HK-2 (cell line): ENCODE measurements at regions not wholly inside any gene's neighbourhood (a gene's known extent, or its start where the extent isn't known, plus 50 kb on each side); places are given as distances from the start of the nearest gene placed in this dataset.

ENCODE experiments used
- DNase-seq: peaks from one replicate; pipeline ENCODE4 v3.0.0-alpha.2; 2018; ENCODE audit not compliant: unreplicated experiment

DNA sequence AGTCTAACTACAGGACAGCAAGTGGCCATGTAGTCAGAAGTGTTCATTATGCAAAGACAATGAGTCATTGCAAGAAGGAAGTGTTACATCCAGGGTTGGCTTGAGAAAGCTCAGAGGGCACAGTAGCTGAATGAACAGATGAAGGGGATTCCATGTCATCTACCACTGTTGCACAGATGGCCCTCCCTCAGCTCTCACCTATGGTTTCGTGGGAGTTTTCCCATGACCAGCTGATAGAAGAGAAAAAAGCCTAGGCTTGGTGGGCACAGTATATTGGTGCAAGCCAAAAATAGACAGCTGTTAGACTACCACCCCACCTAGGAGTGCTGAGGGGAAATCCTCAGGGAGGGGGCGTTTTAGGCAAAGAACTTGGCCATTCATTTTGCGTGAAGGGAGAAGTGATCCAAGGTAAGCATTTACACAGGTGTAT, 217.0 kb downstream of the DMRT2 start:
- DNase-seq, result no peak

DNA sequence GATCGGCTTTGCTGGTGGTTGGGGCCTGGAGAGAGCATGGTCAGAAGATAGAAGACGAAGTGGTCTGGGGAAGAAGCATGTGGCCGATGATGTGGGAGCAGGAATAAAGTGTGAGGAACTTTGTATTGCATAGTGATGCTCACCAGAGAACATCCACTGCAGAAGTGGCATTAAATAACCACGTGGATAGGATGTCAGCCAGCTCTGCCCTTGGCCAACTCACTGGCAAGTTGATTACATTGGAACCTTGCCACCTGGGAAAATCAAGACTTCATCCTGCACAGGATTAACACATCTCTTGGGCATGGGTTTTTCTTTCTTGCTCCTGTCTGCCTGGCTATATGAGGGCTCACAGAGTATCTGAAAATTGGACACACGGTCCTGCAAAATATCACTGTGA, 217.4 kb downstream of the DMRT2 start:
- DNase-seq, result no peak

DNA sequence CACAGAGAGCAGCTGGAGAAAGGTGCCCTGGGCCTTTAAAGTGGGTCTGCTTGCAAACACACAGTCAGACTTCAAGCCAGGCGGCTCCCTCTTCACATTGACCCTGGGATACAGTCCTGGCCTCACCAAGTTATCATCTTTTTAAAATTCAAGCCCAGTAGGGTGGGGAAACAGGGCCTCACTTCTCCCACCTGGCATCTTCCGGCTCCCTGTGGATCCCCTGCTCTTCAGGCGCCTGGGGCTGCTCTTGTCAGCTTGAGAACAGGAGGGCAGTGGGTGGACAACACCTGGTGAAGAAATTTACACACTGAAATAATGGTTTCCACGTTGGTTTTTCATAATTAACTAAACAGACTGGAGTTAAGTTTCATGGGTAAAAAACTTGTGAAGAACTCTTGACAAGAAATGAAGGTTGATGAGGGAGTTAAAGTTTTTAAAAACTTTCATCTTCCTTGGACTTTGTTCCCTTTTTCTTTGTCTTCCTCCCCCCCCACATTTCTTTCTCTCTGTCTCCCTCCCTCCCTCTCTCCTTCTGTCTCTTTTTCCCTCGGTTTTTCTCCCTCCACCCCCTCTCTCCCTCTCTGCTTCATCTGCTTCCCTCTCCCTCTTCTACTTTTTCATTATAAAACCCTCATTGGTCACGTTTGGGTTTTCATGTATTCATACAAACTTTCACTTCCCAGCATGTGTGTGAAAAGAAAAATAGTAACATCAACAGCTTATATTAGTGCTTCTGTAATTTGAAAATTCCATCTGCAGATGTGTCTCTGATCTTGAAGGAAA, 219.6 kb downstream of the DMRT2 start:
- no peak for DNase-seq

DNA sequence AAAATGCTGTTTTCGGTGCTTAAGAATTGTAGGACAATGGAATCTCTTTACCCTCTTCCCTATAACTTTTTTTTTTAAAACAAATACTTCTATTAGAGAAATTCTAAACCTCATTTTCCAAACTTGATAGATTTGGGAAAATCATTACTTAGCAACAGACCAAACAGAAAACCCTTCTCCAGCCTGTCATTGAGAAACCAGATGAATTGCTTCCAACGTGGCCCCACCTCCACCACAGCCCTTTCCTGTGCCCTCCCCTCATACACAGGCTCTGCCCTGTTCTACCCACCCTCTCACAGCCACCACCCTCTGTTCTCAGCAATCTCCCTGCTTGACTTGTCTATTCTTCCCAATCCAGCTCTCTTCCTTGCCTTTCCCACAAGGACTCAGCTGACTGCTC, 221.2 kb downstream of the DMRT2 start:
- DNase-seq, result no peak

GRCh38 chr9:1271786-1272185, 221.6 kb downstream of the DMRT2 start:
- no peak for DNase-seq

- DNase-seq, result no peak
These were observed 222.3 kb downstream of the DMRT2 start for GRCh38 chr9:1272488-1272887.

- DNase-seq, result no peak
These were observed 223.7 kb downstream of the DMRT2 start for GRCh38 chr9:1273859-1274258.

GRCh38 chr9:1274334-1274733, 224.2 kb downstream of the DMRT2 start:
- DNase-seq, result no peak

- DNase-seq, result no peak
These were observed 226.3 kb downstream of the DMRT2 start for GRCh38 chr9:1276474-1276873.

DNA sequence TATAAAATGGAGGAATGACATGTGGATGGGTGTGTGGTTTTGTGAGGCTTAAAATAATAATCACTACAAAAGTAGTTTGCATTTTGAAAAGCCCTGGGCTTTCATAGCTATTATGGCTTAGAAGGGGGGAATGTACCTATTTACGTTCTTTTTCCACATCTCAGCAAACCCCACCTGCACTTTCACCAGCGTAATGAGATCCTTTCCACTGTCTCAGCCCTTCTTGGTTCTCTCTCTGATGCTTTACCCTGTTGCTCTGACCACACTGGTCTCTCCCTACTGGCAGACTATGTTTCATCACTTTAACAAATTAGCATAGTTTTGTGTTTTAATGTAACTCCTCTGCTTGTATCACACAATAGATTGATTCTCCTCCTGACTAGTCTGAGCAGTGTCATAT, 234.6 kb downstream of the DMRT2 start:
- no peak for DNase-seq

DNA sequence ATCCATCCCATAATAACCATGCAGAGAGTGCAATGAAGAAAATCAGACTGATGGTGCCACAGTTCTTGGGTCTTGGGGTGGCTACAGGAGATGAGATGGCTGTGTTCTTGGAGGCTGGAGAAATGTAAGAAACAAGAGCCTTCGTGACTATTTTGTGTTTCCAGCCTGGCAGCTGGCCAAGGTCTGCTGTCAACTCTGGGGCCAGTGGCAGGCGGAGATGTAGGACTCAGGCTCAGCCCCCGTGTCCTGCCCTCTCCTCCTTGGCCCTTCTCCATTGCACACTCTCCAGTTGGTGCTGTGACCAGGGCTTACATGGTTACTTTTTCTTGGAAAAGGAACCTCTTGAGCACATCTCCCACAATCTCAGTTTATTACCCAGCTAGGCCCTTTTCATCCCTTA, 235.4 kb downstream of the DMRT2 start:
- no peak for DNase-seq

DNA sequence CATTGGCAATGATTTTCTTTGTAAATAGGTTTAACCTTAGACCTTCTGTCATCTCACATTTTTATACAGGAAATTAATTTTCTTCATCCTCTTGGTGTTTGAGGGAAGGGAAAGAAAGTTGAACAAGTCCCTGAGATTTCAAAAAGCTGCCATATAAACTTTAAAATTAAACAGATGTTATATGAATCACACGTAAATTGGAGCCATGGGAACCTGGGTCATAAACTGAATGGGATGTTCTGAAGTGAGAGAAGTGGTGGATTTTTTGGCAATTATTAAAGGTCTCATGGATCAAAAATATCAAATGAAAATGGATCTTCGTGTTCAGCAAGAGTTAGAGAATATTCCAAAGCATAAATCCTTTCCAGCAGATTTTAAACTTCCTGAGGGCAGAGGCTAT, 242.2 kb downstream of the DMRT2 start:
- DNase-seq, result no peak

DNA sequence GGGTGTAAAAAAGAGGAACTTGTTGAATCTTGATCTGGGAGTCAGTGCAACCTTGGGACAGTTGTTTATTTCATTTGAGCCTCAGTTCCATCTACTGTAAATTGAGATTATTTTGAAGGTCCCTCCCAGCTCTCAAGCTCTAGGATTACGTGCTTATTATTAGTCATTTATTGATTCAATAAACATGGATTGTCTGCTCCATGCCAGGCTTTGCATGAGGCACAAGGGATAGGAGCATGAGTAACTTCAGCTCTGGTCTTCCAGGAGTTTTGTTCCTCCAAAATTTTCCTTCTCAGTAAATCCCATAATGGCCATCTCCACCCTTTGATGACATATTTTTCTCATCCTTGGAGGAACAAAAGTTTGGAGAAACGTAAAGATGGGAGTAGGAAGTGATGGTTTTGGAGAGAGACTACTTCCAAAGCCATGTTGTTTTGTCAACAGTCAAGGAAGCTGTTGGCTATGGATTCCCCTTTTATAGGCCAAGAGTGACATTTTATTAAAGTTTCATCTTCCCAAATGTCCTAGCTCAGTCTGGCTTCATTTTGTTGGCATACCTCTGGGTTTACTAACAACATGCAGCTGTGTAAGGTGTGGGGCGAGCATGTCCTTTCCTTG, 244.6 kb downstream of the DMRT2 start:
- no peak for DNase-seq

- no peak for DNase-seq
These were observed 246.2 kb downstream of the DMRT2 start for GRCh38 chr9:1296331-1296730.

- DNase-seq, result no peak
These were observed 247.9 kb downstream of the DMRT2 start for GRCh38 chr9:1298046-1298445.

DNA sequence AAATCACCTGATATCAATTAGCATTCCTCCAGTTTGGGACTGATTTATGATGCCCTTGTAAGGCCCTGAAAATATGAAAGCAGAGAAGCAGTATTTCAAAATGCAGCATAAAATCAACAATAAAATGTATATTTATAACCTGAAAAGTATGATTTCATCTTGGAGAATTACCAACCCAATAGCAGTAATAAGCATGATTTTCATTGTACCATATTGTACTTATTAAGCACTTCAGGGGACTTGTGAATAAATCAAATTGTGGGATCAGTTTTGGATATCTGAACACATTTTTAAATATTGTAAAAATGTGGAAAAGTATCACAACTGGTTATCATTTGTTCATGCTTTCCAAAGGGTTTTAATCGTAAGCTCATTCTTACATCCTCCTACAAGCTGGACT, 250.8 kb downstream of the DMRT2 start:
- DNase-seq, result no peak

GRCh38 chr9:1303932-1304331, 253.8 kb downstream of the DMRT2 start:
- no peak for DNase-seq

DNA sequence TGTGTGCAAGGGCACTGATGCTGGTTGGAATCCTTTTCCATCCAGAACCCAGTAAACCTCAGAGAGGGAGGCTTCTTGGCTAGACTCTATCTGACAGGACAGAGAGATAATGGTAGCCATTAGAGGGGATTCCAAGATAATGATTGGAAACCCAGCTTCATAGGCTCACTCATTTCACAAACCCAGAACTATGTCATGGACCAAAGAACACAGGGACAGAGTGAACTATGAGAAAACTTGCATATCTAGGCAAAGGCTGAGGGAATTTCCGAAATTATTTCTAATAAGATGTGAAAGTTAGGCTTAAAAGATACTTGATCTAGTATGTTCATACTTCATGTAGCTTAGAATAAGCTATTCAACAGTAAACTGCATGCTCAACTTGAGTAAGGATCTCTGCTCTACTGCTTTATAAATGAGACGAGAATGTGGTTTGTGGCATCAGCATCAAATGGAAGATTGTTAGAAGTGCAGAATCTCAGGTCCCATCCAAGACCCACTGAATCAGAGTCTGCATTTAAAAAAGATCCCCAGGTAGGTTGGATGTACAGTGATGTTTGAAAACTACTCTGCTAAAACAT, 261.4 kb downstream of the DMRT2 start:
- DNase-seq, result no peak

DNA sequence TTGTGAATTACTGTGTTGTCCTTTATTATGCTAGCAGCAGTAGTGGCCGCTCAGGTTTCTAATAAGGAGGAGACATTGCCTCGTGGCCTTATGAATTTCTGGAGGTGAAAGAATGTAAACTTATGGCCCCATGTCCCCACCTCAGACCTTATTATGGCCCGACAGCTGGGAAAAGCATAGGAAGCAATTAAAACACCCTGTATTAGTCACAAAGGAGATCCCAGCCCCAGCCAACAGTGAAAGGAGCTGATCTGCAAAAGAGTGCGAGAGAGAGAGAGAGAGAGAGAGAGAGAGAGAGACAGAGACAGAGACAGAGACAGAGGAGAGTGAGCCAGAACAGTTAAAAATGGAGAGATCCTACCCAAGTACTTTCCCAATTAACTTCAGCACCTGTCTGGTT, 269.3 kb downstream of the DMRT2 start:
- no peak for DNase-seq

DNA sequence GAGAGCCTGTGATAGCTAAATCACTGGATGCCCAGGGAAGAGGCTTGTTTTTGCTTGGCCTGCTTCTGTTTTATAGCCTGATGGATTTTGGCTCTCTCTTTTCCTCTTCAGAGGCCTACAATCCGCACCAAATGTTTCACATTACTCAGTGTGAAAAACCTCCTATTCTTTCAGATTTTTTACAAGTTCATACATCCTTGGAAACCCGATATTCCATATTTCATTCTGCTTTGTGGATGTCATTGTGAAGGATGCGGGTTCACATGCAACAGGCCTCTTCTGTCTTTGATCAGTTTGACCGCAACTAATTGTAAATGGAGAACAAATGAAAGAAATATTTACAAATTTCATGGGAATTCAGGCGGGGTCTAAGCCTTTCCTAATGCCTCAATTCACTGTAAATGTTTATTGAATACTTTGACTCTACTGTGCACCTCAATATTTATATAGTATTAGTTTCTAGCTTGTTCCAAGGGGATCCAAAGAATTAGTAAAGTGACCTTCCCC, 269.9 kb downstream of the DMRT2 start:
- DNase-seq, result no peak

GRCh38 chr9:1320607-1321195, 270.5 kb downstream of the DMRT2 start:
- DNase-seq, result no peak

DNA sequence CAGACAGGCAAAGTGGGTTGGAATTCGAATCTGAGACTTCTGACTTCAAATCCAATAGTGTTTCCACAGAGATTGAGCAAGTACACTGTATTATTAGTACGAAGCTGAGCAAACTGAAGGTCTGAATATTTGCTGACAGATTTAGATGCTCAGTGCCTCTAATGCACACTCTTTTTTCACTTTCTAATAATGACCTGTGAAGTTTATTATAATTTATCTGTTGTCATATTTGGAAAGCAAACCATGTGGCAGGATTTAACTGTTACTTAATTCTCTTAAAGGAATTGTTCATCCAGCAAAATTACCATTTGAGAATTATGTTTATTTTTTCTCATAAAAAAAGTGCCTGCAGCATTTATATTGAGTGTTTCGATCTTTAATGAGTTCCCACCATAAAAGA, 277.3 kb downstream of the DMRT2 start:
- DNase-seq, result no peak

DNA sequence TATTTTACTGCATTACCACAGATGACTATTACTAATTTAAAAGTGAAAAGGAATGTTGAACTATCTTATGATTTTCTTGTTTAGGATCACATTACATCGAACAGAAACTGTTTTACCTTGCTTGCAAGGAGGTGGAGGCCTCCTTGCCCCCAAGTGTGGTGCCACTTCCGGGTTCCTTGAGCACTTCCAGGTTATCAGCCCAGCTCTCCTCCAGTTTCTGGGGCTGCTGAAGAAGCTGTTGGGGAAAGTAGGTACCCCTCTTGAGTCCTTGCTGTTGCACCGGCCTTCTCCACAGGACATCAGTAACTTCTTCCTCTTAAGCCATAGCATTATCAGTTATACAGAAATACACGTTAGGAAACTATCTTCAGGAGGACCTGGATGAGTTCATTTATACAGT, 278.2 kb downstream of the DMRT2 start:
- no peak for DNase-seq
